Sigmoid colon (tissue), 4 donors: ENCODE measurements at regions not wholly inside any gene's neighbourhood (a gene's known extent, or its start where the extent isn't known, plus 50 kb on each side); places are given as distances from the start of the nearest gene placed in this dataset.

Experiments
- EP300 ChIP-seq, 4 donors: sonication (generic); formaldehyde crosslinking; IDR thresholded peaks; one replicate each; pipeline ENCODE4 v1.6.1; 2017; ENCODE audit warnings: antibody characterized with exemption in 4 of 4
- POLR2A ChIP-seq, 2 donors: fragments of 450-650 bp; IDR thresholded peaks; one replicate each; pipeline ENCODE4 v1.6.1; 2016; ENCODE audit warnings: antibody characterized with exemption in 2 of 2, mild to moderate bottlenecking in 2 of 2, moderate library complexity in 2 of 2
- POLR2AphosphoS5 ChIP-seq, 4 donors: sonication (generic); formaldehyde crosslinking; IDR thresholded peaks; one replicate each; pipeline ENCODE4 v1.6.1; 2017; ENCODE audit warnings: antibody characterized with exemption in 4 of 4
- TF ChIP-seq, protein P1 (sequence below), 4 experiments: fragments of 450-650 bp in 3 of 4; fragments of 200-600 bp in 1 of 4; IDR thresholded peaks; one replicate each; pipeline ENCODE4 v1.5.1; 2016 to 2019; ENCODE audit warnings: antibody characterized with exemption in 4 of 4, mild to moderate bottlenecking in 3 of 4, moderate library complexity in 2 of 4

DNA sequence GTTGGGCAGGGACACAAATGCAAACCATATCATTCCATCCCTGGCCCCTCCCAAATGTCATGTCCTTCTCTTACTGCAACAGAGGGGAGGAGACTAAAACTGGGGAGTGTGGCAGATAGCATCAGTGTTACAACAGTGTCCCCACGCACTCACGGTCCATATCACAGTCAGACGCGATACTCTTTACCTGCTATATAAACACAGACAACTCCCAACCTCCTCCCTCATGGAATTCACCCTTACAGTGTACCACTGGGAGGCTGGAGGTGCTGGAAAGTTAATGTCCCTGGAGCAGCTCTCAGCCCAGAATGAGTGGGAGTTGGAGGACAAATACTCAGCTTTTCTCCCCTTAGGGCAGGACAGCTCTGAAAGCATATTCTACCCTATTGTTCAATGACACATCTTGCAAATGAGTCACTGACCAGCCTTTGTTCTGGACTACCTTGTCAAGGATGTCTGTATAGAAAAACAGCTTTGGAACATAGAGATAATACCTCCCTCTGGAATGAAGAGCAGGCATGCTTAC is 445.9 kb downstream of the SETD4 start:
- TF ChIP-seq, protein P1, sequence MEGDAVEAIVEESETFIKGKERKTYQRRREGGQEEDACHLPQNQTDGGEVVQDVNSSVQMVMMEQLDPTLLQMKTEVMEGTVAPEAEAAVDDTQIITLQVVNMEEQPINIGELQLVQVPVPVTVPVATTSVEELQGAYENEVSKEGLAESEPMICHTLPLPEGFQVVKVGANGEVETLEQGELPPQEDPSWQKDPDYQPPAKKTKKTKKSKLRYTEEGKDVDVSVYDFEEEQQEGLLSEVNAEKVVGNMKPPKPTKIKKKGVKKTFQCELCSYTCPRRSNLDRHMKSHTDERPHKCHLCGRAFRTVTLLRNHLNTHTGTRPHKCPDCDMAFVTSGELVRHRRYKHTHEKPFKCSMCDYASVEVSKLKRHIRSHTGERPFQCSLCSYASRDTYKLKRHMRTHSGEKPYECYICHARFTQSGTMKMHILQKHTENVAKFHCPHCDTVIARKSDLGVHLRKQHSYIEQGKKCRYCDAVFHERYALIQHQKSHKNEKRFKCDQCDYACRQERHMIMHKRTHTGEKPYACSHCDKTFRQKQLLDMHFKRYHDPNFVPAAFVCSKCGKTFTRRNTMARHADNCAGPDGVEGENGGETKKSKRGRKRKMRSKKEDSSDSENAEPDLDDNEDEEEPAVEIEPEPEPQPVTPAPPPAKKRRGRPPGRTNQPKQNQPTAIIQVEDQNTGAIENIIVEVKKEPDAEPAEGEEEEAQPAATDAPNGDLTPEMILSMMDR (IDR thresholded peaks at IDR 0.05): no peak
- TF ChIP-seq POLR2AphosphoS5 (IDR thresholded peaks at IDR 0.05): no peak
- no peak for TF ChIP-seq POLR2A (IDR thresholded peaks at IDR 0.05)
- no peak for TF ChIP-seq EP300 (IDR thresholded peaks at IDR 0.05)
